PC-3 (cell line): ENCODE measurements at regions not wholly inside any gene's neighbourhood (a gene's known extent, or its start where the extent isn't known, plus 50 kb on each side); places are given as distances from the start of the nearest gene placed in this dataset.

Experiments used
- ATAC-seq: fragments of 200-7000 bp; cut with Tn5 transposase; 2 replicates; pipeline ENCODE4 v1.9.1; 2020; ENCODE audit warnings: mild to moderate bottlenecking, moderate library complexity
- BruUV-seq: library from RNA; stranded (reverse); fragments of 400-500 nt; replicated peaks from 2 replicates; lab custom pipeline; 2021; lab: Mats Ljungman, UMichigan
- CTCF ChIA-PET: fragments of 300-600 bp; sonication (Branson Sonifier 250); formaldehyde crosslinking; loops from one replicate; lab custom pipeline; 2022; ENCODE audit warnings: antibody characterized with exemption; lab: Charles Lee
- POLR2A ChIA-PET: fragments of 300-600 bp; sonication (Branson Sonifier 250); formaldehyde crosslinking; loops from one replicate; lab custom pipeline; 2022; ENCODE audit warnings: antibody characterized with exemption; ENCODE audit not compliant: unreplicated experiment; lab: Charles Lee
- DNase-seq: peaks from one replicate; pipeline ENCODE4 v3.0.0-alpha.2; 2015
- H2AFZ ChIP-seq: fragments of 300-600 bp; sonication (generic); 2 replicates; pipeline ENCODE4 v1.6.0; 2016; ENCODE audit warnings: antibody characterized with exemption, low read length
- H3F3A ChIP-seq: fragments of 300-600 bp; sonication (generic); one replicate; pipeline ENCODE4 v1.6.0; 2017; ENCODE audit warnings: antibody characterized with exemption, low read length, control low read depth, mild to moderate bottlenecking; ENCODE audit not compliant: unreplicated experiment
- H3K27ac ChIP-seq: fragments of 300-600 bp; sonication (generic); 2 replicates; pipeline ENCODE4 v1.5.1; 2016; ENCODE audit warnings: mild to moderate bottlenecking, low read length
- H3K27me3 ChIP-seq: fragments of 300-600 bp; sonication (generic); 2 replicates; pipeline ENCODE4 v1.6.1; 2016; ENCODE audit warnings: low read length, mixed read lengths
- H3K36me3 ChIP-seq: fragments of 300-600 bp; sonication (generic); 2 replicates; pipeline ENCODE4 v1.6.1; 2016; ENCODE audit warnings: low read depth, mixed run types, low read length, mixed read lengths
- H3K4me1 ChIP-seq: fragments of 300-600 bp; sonication (generic); 2 replicates; pipeline ENCODE4 v1.5.1; 2016; ENCODE audit warnings: low read length; ENCODE audit not compliant: insufficient read depth
- H3K4me2 ChIP-seq: fragments of 300-600 bp; sonication (generic); 2 replicates; pipeline ENCODE4 v1.6.0; 2016; ENCODE audit warnings: low read length
- H3K4me3 ChIP-seq: fragments of 300-600 bp; sonication (generic); 2 replicates; pipeline ENCODE4 v1.5.1; 2016; ENCODE audit warnings: mild to moderate bottlenecking, low read length, mixed read lengths
- H3K79me2 ChIP-seq: fragments of 300-600 bp; sonication (generic); 2 replicates; pipeline ENCODE4 v1.6.1; 2017; ENCODE audit warnings: low read length, mixed read lengths
- H3K9ac ChIP-seq: fragments of 300-600 bp; sonication (generic); 2 replicates; pipeline ENCODE4 v1.6.0; 2016; ENCODE audit warnings: mild to moderate bottlenecking, low read length
- H3K9me2 ChIP-seq: fragments of 300-600 bp; sonication (generic); replicated peaks from 2 replicates; pipeline ENCODE4 v1.6.1; 2016; ENCODE audit warnings: mixed run types, low read length, mixed read lengths
- H3K9me3 ChIP-seq: fragments of 300-600 bp; sonication (generic); 2 replicates; pipeline ENCODE4 v1.6.1; 2016; ENCODE audit warnings: low read length, mixed read lengths
- H4K20me1 ChIP-seq: fragments of 300-600 bp; sonication (generic); 2 replicates; pipeline ENCODE4 v1.6.1; 2016; ENCODE audit warnings: low read length, mixed read lengths
- CTCF ChIP-seq: fragments of 300-600 bp; sonication (generic); conservative IDR thresholded peaks from 2 replicates; pipeline ENCODE4 v1.5.1; 2017; ENCODE audit warnings: antibody characterized with exemption, low read depth, mild to moderate bottlenecking, low read length
- EZH2 ChIP-seq: fragments of 300-600 bp; sonication (generic); IDR thresholded peaks from one replicate; pipeline ENCODE4 v1.6.1; 2017; ENCODE audit warnings: antibody characterized with exemption, mild to moderate bottlenecking, low read length; ENCODE audit not compliant: unreplicated experiment
- EZH2phosphoT487 ChIP-seq: fragments of 300-600 bp; sonication (generic); IDR thresholded peaks from 2 replicates; pipeline ENCODE4 v1.6.1; 2018; ENCODE audit warnings: mild to moderate bottlenecking, antibody characterized with exemption, low read length, borderline replicate concordance
- intact Hi-C: fragments of 100-400 bp; cut with micrococcal nuclease; formaldehyde crosslinking; loops from 2 replicates; pipeline ENCODE4 v1.9.0; 2023

- H3K27ac ChIP-seq = no peak overlapping the region
- no peaks in the 10 kb centered on the region for H3K9me3 ChIP-seq
- no peaks in the 10 kb centered on the region for H3K27me3 ChIP-seq
- peaks cover 15% of the 10 kb centered on the region; the same call in 1 of the 2 replicates for H3K4me1 ChIP-seq
- no peaks in the 10 kb centered on the region for H3K9me2 ChIP-seq
- H3K9ac ChIP-seq = no peak overlapping the region
- H3K4me3 ChIP-seq = no peak overlapping the region
- ATAC-seq (no peak), DNase-seq (no peak)
- H4K20me1 ChIP-seq = no peaks in the 10 kb centered on the region
- CTCF ChIA-PET = no interaction called here
- H3K36me3 ChIP-seq = no peaks in the 10 kb centered on the region
- H3F3A ChIP-seq = no peaks in the 10 kb centered on the region
- TF ChIP-seq CTCF = no peak
- TF ChIP-seq EZH2 = no peak
- no peak for TF ChIP-seq EZH2phosphoT487
- H2AFZ ChIP-seq = no peak overlapping the region
- no peaks in the 10 kb centered on the region for H3K79me2 ChIP-seq
- no peak overlapping the region for H3K4me2 ChIP-seq
- intact Hi-C loops = no loop called here
- BruUV-seq = no TSS peak
- POLR2A ChIA-PET = no interaction called here
Measured at GRCh38 chr5:120367896-120368634, 96.0 kb upstream of the PRR16 start.

- no peak overlapping the region for H3K9ac ChIP-seq
- H3K27me3 ChIP-seq = no peaks in the 10 kb centered on the region
- CTCF ChIA-PET = no interaction called here
- no peak overlapping the region for H3K27ac ChIP-seq
- no peaks in the 10 kb centered on the region for H3K9me2 ChIP-seq
- no peak overlapping the region for H3K4me3 ChIP-seq
- peaks cover 15% of the 10 kb centered on the region; the same call in 1 of the 2 replicates for H3K4me1 ChIP-seq
- no peaks in the 10 kb centered on the region for H3F3A ChIP-seq
- intact Hi-C loops = no loop called here
- ATAC-seq (peak; percentile 92), DNase-seq (peak; percentile 89)
- H3K36me3 ChIP-seq = no peaks in the 10 kb centered on the region
- 0 out of 2 replicates have a peak, but pooled peaks have one; percentile 12 for TF ChIP-seq CTCF
- no peak for TF ChIP-seq EZH2phosphoT487
- no peaks in the 10 kb centered on the region for H3K9me3 ChIP-seq
- H4K20me1 ChIP-seq = no peaks in the 10 kb centered on the region
- peak overlapping the region; percentile 1 for H3K4me2 ChIP-seq
- POLR2A ChIA-PET = no interaction called here
- no TSS peak for BruUV-seq
- H2AFZ ChIP-seq = no peak overlapping the region
- no peaks in the 10 kb centered on the region for H3K79me2 ChIP-seq
Measured at GRCh38 chr5:120368923-120369715, 95.0 kb upstream of the PRR16 start.
